ENCODE measurements at regions not wholly inside any gene's neighbourhood (a gene's known extent, or its start where the extent isn't known, plus 50 kb on each side); places are given as distances from the start of the nearest gene placed in this dataset.

DNA sequence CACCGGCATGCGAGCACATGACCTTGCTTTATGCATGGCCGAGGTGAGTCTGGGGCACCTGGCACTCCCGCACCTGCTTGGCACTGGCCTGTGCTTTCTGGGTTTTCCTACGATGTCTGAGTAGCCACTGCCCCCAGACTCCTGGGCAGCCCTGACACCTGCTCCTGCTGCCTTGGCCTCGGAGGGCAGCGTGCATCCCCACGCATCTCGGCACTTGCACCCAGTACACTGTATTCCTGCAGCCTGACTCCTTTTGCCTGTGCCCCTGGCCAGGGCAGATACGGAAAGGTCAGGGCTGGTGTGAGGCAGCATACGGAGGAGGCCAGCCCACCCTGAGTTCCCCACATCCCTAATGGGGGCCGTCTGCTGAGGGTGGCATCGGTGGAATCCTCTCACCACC is 340.6 kb downstream of the TEX29 start:
- TF ChIP-seq, protein P1, sequence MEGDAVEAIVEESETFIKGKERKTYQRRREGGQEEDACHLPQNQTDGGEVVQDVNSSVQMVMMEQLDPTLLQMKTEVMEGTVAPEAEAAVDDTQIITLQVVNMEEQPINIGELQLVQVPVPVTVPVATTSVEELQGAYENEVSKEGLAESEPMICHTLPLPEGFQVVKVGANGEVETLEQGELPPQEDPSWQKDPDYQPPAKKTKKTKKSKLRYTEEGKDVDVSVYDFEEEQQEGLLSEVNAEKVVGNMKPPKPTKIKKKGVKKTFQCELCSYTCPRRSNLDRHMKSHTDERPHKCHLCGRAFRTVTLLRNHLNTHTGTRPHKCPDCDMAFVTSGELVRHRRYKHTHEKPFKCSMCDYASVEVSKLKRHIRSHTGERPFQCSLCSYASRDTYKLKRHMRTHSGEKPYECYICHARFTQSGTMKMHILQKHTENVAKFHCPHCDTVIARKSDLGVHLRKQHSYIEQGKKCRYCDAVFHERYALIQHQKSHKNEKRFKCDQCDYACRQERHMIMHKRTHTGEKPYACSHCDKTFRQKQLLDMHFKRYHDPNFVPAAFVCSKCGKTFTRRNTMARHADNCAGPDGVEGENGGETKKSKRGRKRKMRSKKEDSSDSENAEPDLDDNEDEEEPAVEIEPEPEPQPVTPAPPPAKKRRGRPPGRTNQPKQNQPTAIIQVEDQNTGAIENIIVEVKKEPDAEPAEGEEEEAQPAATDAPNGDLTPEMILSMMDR (IDR thresholded peaks at IDR 0.05; ENCODE audit: borderline replicate concordance, insufficient read depth, low read depth, low read length) = no peak
- H3K4me3 ChIP-seq (ENCODE audit: low read depth, low read length) = no peak overlapping the region

DNA sequence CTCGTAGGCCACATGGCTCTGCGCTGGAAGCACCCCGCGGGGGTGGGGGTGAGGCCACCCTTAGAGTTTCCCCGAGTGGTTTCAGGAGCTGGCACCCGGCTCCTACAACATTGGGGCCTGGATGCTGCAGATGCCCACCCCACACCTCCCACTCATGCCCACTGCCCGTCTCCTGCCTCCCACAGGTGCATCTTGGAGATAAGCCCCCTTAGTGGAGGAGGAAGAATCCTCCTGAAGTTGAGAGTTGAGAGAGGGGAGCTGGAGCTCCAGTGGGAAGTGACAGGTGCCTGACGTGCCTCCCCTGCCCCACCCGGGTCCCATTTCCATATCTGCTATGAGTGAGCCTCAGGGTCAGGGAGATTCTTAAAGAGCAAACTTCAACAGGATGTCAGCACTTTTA is 341.3 kb downstream of the TEX29 start:
- TF ChIP-seq, protein P1 (IDR thresholded peaks at IDR 0.05; ENCODE audit: borderline replicate concordance, insufficient read depth, low read depth, low read length) = no peak

DNA sequence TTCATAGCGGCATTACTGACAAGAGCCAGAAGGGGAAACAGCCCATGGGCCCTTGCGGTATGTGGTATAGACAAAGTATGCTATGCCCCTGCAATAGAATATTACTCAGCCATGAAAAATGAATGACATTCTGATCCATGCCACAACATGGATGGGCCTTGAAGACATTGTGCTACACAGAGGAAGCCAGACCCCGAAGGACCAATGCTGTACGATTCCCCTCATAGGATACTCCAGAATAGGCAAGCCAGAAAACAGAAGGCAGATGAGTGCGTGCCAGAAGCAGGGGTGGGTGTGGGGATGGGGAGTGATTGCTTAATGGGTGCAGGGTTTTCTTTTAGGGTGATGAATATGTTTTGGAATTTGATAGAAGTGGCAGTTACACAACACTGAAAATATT is 342.0 kb downstream of the TEX29 start:
- TF ChIP-seq, protein P1 (IDR thresholded peaks at IDR 0.05; ENCODE audit: borderline replicate concordance, insufficient read depth, low read depth, low read length) = no peak
- H3K4me3 ChIP-seq (ENCODE audit: low read depth, low read length) = no peak overlapping the region

More for the DNA sequence above, 341.3 kb downstream of the TEX29 start:
- no peak overlapping the region for H3K4me3 ChIP-seq (ENCODE audit: low read depth, low read length)

DNA sequence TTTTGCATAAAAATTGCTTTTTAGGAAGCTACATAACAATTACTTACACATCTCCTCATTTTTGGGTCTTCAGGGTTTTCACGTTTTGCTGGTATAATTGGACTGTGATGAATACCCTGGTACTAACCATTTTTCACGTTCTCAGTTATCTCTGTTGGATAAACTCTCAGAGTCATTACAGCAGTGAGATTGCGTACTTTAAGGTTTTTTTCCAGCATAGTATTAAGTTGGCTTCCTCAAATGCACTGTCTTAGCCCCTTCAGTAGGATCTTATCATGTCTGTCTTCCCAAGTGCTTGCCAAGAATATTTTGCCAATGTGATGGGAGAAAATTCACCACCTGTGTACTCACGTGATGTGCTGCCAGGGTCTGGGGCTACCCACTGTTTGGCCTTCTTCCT is 342.5 kb downstream of the TEX29 start:
- TF ChIP-seq, protein P1 (IDR thresholded peaks at IDR 0.05; ENCODE audit: borderline replicate concordance, insufficient read depth, low read depth, low read length) = no peak
- H3K4me3 ChIP-seq (ENCODE audit: low read depth, low read length) = no peak overlapping the region

DNA sequence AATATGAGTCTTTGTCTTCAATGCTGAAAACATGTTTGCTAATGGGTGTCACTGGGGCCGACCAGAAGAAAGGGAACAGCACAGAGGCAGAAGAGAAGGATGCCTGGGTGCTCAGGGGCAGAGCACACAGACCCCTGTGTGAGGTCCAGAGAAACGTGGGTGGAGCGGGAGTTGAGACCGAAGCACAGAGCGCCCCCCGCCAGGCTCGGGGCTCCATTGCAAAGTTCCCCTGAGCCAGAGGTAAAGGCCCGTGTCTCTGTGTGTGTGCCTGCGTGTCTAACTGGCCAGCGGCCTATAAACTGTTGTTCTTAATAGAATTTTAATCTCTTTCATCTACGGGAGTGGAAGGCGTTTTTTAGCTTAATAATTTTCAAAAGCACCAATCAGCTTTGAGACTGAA is 343.1 kb downstream of the TEX29 start:
- no peak overlapping the region for H3K4me3 ChIP-seq (ENCODE audit: low read depth, low read length)
- TF ChIP-seq, protein P1 (IDR thresholded peaks at IDR 0.05; ENCODE audit: borderline replicate concordance, insufficient read depth, low read depth, low read length) = no peak

DNA sequence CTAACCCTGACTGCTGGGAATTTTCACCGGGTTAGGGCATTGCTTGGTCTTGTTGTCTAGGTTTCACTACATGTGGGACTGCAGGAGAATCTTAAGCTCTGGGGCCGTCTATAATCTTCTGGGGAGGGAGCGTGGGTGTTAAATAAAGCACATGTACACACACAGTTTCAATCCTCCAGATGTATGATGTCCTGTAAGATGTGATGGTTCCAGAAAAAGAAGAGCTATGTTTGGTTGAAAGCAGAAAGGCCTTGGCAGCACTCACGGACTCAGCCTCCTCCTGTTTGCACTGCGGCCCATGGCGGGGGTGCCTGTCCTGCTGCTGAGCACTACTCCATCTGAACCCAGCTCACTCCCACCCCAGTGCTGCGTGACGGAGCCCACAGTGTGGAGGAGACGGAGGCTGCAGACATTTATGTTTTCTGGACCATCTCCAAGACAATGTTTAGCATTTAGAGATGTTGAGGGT is 343.5 kb downstream of the TEX29 start:
- TF ChIP-seq, protein P1 (IDR thresholded peaks at IDR 0.05; ENCODE audit: borderline replicate concordance, insufficient read depth, low read depth, low read length) = no peak
- no peak overlapping the region for H3K4me3 ChIP-seq (ENCODE audit: low read depth, low read length)

DNA sequence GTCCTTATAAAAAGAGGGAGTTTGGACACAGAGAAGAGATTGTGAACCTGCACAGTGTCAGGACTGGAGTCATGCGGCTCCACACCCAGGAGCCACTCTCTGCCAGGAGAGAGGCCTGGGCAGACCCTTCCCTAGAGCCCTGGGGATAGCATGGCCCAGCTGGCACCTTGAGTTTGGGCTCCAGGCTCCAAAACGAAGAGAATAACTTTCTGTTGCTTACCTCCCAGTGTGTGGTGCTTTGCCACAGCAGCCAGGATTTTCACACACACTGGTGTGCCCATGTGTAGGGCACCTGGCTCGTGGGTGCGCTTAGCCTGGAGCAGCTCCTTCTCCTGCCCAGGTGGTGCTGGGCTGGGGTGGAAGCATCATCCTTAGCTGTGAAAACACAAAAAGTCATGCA is 344.3 kb downstream of the TEX29 start:
- no peak overlapping the region for H3K4me3 ChIP-seq (ENCODE audit: low read depth, low read length)
- TF ChIP-seq, protein P1 (IDR thresholded peaks at IDR 0.05; ENCODE audit: borderline replicate concordance, insufficient read depth, low read depth, low read length) = no peak
